Right lobe of liver (tissue), 6 donors: ENCODE measurements at regions not wholly inside any gene's neighbourhood (a gene's known extent, or its start where the extent isn't known, plus 50 kb on each side); places are given as distances from the start of the nearest gene placed in this dataset.

Source experiments
- ATAC-seq, 4 donors: fragments of 200-7000 bp; cut with Tn5 transposase; one replicate each; pipeline ENCODE4 v1.9.1; 2020; ENCODE audit warnings: mild to moderate bottlenecking in 4 of 4, moderate library complexity in 4 of 4
- DNase-seq, 3 donors: peaks; one replicate each; pipeline ENCODE4 v3.0.0-alpha.2; 2020
- H3K27ac ChIP-seq, 3 donors: fragments of 200-600 bp; one replicate each; pipeline ENCODE4 v1.8.0; 2022
- H3K27me3 ChIP-seq, 2 donors: fragments of 200-600 bp; one replicate each; pipeline ENCODE4 v1.8.0; 2022
- H3K36me3 ChIP-seq, 4 donors: fragments of 200-600 bp; sonication (generic) in 1 of 4; one replicate each; pipeline versions ENCODE4 v1.5.1 to v1.8.0; 2017 to 2022; ENCODE audit warnings: control low read depth in 1 of 4
- H3K4me1 ChIP-seq, 4 donors: fragments of 200-600 bp; sonication (generic) in 1 of 4; one replicate each; pipeline versions ENCODE4 v1.5.1 to v1.8.0; 2017 to 2022; ENCODE audit warnings: control low read depth in 1 of 4
- H3K4me3 ChIP-seq, 3 donors: fragments of 200-600 bp; one replicate each; pipeline ENCODE4 v1.8.0; 2022
- H3K9me3 ChIP-seq, 4 donors: fragments of 200-600 bp; sonication (generic) in 1 of 4; one replicate each; pipeline versions ENCODE4 v1.5.1 to v1.8.0; 2017 to 2022; ENCODE audit warnings: control low read depth in 1 of 4
- CTCF ChIP-seq, 4 donors: fragments of 200-600 bp in 3 of 4; fragments of 450-650 bp in 1 of 4; IDR thresholded peaks; one replicate each; pipeline versions ENCODE4 v1.5.1 to v1.8.0; 2016 to 2022; ENCODE audit warnings: antibody characterized with exemption in 4 of 4, mild to moderate bottlenecking in 2 of 4
- POLR2A ChIP-seq: fragments of 450-650 bp; IDR thresholded peaks from one replicate; pipeline ENCODE4 v1.6.1; 2017; ENCODE audit warnings: antibody characterized with exemption, mild to moderate bottlenecking
- WGBS: methylation state at CpG from one replicate; pipeline ENCODE4 v1.1.6; 2018; ENCODE audit warnings: low coverage, low lambda C conversion rate; ENCODE audit not compliant: insufficient coverage; ENCODE audit errors: missing lambda C conversion rate; 5-methylcytosine and 5-hydroxymethylcytosine counted together
- intact Hi-C, 2 donors: fragments of 100-400 bp; cut with DNase I; formaldehyde crosslinking; loops; one replicate each; pipeline versions ENCODE4 v1.11.2 to v1.14.1; 2022
- donor health status: DM: no; HTN: yes; CAD: no.
- donor health status: DM: no; HTN: no; CAD: no.
- donor health status: DM: no; HTN: no; CAD: no.
- donor health status: DM: no; HTN: yes; CAD: no.
- donor health status: DM: no; HTN: yes; CAD: no.

DNA sequence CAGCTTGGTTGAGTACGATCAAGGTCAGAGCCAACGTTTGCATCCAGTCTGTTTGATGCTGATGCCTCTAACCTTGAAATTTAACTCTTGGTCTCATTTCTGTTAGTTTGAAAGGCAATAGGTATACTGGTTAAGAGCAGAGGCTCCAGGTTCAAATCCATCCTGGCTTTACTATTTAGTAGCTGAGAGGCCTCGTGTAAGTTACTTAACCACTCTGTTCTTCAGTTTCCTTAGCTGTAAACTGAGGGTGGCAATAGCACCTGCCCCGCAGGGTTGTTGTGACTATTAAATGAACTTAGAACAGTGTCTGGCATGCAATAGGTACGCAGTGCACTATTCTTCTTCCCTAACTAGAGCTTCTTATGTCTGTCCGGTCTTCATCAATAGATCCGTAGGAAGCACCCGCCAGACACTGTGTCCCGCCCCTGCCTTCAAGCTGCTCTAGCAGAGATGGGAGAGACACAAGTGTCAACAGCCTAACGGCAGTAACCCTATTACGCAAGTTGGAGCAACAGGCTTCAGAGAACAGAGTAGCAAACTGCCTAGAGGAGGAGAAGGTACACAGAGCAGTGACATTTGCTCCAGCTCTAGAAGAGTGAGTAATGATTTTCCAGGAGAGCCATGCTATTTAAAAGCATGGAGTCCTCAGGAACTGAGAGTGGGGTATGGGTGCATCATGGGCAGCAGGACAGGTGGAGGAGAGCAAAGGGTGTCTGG lies 62.7 kb upstream of the ST3GAL5 start:
- Histone ChIP-seq H3K27ac (peak overlapping the region; percentile 37 to 83 (median 78)), H3K27me3 (no peaks in the 10 kb centered on the region), H3K4me1 (peaks cover 0 to 63% (median 16%) of the 10 kb centered on the region in 4 donors), H3K36me3 (no peaks in the 10 kb centered on the region), H3K4me3 (peak overlapping the region in 1 of 3 donors; percentile 32), H3K9me3 (no peaks in the 10 kb centered on the region)
- DNase-seq, result peak; percentile 65 to 82 (median 80)
- no peak for TF ChIP-seq CTCF (IDR thresholded peaks at IDR 0.05)
- TF ChIP-seq POLR2A, result no peak
- peak; percentile 80 to 86 (median 82) for ATAC-seq
- intact Hi-C loops, result no loop called here
- 33% methylated on average over 11 of the region's 11 CpGs for WGBS

DNA sequence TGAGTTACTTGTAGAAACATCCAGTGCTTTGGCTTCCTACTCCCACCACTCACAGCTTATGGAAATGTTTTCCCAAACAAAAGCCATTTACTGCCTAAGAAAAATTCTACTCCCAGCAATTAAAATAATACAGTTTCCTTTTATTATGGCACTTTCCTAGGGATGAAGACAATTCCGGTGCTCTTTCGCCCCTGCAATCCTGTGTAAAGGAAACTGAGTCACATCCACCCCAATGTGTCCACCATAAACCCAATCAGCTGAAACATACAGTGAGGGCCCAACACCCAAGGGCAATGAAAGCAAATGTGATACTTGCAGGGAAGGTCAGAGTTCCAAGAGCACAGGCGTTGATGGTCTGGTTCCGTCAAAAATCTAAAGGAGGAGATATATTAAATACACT lies 62.0 kb upstream of the ST3GAL5 start:
- H3K27ac ChIP-seq, result peak overlapping the region in 1 of 3 donors; percentile 31
- H3K4me1 ChIP-seq, result peaks cover 0 to 66% (median 16%) of the 10 kb centered on the region in 4 donors
- H3K27me3 ChIP-seq, result no peaks in the 10 kb centered on the region
- intact Hi-C loops, result no loop called here
- no peaks in the 10 kb centered on the region for H3K36me3 ChIP-seq
- DNase-seq (no peak), ATAC-seq (no peak)
- H3K4me3 ChIP-seq, result no peak overlapping the region
- no peak for TF ChIP-seq CTCF (IDR thresholded peaks at IDR 0.05)
- TF ChIP-seq POLR2A, result no peak
- WGBS, result 89% methylated on average over 4 of the region's 4 CpGs
- H3K9me3 ChIP-seq, result no peaks in the 10 kb centered on the region

- H3K9me3 ChIP-seq, result no peaks in the 10 kb centered on the region
- WGBS, result 9% methylated on average over 5 of the region's 5 CpGs
- DNase-seq, result peak in 1 of 3 donors; percentile 66
- peak; percentile 43 to 68 (median 57) for ATAC-seq
- TF ChIP-seq POLR2A (peak; percentile 17), CTCF (IDR thresholded peaks at IDR 0.05) (no peak)
- H3K27me3 ChIP-seq, result no peaks in the 10 kb centered on the region
- intact Hi-C loops, result no loop called here
- peaks cover 0 to 67% (median 21%) of the 10 kb centered on the region in 4 donors for H3K4me1 ChIP-seq
- H3K36me3 ChIP-seq, result no peaks in the 10 kb centered on the region
- peak overlapping the region; percentile 10 to 79 (median 18) for H3K27ac ChIP-seq
- H3K4me3 ChIP-seq, result no peak overlapping the region
Observed at GRCh38 chr2:85949280-85949679, 60.5 kb upstream of the ST3GAL5 start.

- H3K4me1 ChIP-seq, result peaks cover 0 to 57% (median 20%) of the 10 kb centered on the region in 4 donors
- no peak for DNase-seq
Observed at GRCh38 chr2:85947593-85947992, 58.8 kb upstream of the ST3GAL5 start.

More at GRCh38 chr2:85947593-85947992, 58.8 kb upstream of the ST3GAL5 start:
- Histone ChIP-seq H3K27me3 (no peaks in the 10 kb centered on the region), H3K9me3 (no peaks in the 10 kb centered on the region), H3K36me3 (no peaks in the 10 kb centered on the region), H3K27ac (no peak overlapping the region), H3K4me3 (no peak overlapping the region)
- TF ChIP-seq CTCF (IDR thresholded peaks at IDR 0.05) (no peak), POLR2A (no peak)
- ATAC-seq, result no peak
- intact Hi-C loops, result no loop called here
